Urothelium cell line (cell line): ENCODE measurements at regions not wholly inside any gene's neighbourhood (a gene's known extent, or its start where the extent isn't known, plus 50 kb on each side); places are given as distances from the start of the nearest gene placed in this dataset.

Experiments used
- DNase-seq: peaks from one replicate; pipeline ENCODE4 v3.0.0; 2011; ENCODE audit warnings: low spot score, mixed read lengths
- FAIRE-seq: peaks from 2 replicates; lab custom pipeline; 2011; peaks lifted over from hg19 to GRCh38; lab: Jason Lieb, UNC

DNA sequence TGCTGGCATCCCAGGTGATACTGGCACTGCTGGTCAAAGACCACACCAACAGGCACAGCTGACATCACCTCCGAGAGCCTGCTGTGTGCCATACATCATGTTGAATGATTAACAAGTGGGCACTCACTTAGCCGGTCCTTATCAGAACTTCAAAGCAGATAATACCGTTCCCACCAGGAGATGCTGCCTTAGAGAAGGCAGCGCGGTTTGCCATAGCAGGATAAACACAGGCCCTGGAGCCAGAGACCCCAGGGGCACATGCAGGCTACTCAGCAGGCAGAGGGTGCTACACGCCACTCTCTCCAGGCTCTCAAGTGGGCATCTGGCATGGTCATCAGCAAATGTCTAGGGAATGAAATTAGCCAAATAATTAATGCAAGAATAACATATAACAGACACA, 86.5 kb upstream of the CST7 start:
- DNase-seq (no peak), FAIRE-seq (no peak)

DNA sequence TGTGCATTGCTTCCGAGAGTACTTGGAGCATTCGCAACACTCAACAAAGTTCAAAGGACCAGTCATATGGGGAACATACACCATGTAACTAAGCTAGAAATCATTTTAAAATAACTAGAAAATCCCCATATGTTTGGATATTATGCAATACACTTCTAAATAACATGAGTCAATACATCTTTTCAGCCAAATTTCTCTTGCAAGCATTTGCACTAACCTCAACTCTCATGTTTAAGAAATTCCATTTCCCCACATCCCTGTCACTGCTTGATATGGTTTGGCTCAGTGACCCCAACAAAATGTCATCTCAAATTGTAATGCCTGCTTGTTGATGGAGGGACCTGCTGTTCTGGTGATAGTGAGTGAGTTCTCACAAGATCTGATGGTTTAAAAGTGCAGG, 85.7 kb upstream of the CST7 start:
- no peak for DNase-seq
- no peak for FAIRE-seq

DNA sequence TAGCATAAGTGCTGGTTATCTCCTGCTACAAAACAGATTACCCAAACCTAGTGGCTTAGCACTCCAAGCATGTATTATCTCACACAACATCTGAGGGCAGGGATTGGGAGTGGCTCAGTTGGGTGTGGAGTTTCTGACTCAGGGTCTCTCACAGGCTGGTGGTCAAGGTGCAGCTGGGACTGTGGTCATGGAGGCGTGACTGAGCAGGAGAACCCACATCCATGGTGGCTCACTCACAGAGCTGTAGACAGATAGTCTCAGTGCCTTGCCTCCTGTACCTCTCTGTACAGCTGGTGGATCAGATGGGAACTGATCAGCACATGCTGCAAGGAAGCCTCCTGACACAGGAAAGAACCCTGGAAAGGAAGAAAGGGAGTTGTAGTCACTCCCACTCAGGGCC, 83.1 kb upstream of the CST7 start:
- FAIRE-seq (no peak), DNase-seq (no peak)

DNA sequence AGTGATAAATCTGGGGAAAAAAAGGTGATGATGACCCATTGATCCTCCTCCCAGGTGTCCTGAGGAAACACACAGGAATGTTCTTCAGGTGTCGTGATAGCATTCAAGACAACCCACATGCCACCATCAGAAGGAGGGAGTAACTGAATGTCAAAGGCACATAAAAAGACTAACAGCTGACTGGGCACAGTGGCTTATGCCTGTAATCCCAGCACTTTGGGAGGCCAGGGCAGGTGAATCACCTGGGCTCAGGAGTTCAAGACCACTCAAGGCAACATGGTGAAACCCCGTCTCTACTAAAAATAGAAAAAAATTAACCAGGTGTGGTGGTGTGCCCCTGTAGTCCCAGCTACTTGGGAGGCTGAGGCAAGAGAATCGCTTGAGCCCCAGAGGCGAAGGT, 82.3 kb upstream of the CST7 start:
- FAIRE-seq = no peak
- no peak for DNase-seq

DNA sequence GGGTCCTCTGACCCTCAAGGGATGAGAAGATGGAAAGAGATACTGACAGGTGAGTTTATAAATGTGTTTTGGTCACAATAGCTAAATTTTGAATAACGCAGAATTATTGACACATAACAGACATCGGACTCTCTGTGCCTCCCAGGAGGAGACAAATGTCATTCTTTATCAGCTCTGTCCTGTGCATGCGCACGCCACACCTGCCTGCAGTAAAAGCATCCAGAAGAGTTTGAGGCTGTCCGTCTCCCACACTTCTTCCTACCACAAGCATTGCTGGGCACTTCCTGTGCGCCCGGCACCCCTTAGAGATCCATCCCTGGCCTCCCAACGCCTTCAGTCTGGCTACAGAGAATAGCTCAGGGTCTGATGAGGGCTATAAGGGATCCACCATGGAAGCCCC, 81.5 kb upstream of the CST7 start:
- FAIRE-seq (no peak), DNase-seq (no peak)

DNA sequence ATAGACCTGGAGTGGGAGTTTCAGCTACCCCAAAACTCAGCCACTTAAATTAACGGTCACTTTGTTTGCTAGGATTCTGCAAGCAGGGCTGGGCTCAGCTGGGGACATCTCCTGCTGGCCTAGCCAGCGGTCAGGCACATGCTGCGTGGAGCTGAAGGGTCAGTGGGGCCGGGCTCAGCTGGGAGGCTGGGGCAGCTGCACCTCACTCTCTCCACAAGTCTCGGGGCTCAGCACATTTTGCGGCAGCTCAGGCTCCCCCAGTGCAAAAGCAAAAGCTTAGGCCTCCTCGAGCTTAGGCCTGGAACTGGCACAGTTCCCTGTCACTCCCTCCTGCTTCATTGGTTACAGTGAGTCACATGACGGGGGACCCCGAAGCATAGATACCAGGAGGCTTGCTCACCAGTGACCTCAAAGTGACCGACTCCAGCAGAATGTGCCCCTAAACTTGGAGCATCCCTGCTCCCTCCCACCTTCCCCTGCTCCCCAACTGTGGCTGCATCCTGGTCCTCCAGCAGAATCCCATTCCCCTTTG, 80.6 kb upstream of the CST7 start:
- DNase-seq (no peak), FAIRE-seq (no peak)

DNA sequence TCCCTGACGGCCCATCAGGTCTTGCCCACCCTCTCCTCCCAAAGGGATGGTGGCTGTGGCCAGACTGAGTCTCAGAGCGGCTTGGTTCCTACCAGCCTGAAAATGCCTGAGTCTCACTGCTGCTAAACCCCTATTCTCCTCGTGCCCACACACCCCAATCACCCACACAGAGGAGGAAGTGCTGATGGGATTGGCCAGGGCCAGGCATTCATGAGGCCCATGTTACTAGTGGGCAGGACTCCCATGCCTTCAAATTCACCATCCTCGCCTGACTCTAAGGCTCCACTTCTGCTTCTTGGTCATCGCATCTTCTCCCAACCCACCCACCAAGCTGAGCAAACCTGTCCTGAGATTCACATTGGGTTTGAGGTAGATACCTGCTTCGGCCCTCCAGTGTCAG, 80.1 kb upstream of the CST7 start:
- no peak for DNase-seq
- no peak for FAIRE-seq

DNA sequence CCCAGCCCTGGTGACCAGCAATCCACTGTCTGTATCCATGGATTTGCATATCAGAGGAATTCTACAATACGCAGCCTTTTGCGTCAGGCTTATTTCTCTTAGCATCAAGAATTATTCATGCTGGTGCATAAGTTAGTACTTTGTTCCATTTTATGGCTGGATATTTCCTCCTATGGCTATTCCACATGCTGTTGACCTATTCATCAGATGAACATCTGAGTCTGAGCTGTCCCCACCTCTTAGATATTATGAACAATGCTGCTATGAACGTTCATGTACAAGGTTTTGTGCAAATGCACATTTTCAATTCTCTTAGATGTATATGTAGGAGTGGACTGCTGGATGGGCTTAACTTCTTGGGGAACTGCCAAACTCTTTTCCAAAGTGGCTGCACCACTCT, 79.0 kb upstream of the CST7 start:
- DNase-seq (no peak), FAIRE-seq (no peak)

DNA sequence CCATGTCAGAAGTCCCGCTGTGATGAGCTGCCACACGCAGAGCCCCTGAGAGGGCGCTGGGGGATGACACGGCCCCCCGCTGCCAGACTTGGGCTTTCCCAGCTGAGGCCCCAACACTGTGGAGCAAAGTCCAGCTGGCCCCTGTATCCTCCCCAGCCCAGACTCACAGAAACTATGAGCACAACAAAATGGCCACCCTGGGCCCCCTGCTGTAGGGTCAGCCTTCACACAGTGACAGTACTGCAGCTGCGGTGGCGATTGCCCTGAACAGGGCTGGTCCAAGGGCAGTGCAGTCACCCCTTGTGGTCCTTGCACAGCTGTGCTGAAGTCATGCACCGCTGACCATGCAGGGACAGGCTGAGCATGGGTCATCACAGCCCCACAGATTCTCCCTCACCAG, 78.2 kb upstream of the CST7 start:
- FAIRE-seq (no peak), DNase-seq (no peak)

DNA sequence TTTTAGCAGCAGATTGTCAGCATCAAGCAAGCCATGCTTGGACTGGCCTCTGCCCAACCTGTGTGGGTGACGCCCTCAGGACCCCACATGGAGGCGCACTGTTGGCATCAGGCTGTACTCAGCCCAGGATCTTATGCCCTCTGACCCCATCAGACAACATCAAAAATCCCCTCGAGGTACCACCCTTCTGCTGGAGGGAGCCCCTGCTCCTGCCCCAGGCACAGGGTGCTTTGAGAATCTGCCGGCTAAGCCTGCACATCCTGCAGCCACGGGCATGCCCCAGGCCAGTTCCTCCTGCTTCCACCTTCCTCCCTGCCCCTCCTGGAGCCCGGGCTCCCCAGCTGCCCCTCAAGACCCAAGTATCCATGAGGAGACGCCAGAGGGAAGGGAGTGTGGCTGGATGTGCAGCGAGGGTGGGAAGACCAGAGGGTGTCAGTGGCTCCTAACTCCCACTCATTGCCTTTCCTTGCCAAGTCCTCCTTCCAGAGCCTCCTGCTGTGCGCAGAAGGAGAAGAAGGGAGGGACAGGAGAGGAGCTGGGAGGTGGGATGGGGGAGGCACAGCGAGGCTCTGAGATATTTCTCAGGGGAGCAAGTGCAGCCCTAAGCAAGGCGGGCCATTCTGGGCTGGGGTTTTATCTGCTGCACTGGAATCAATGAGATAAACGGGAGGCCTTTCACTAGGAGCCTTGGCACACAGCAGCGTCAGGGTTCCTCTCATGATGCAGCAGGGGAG, 77.4 kb upstream of the CST7 start:
- DNase-seq = no peak
- FAIRE-seq = no peak

DNA sequence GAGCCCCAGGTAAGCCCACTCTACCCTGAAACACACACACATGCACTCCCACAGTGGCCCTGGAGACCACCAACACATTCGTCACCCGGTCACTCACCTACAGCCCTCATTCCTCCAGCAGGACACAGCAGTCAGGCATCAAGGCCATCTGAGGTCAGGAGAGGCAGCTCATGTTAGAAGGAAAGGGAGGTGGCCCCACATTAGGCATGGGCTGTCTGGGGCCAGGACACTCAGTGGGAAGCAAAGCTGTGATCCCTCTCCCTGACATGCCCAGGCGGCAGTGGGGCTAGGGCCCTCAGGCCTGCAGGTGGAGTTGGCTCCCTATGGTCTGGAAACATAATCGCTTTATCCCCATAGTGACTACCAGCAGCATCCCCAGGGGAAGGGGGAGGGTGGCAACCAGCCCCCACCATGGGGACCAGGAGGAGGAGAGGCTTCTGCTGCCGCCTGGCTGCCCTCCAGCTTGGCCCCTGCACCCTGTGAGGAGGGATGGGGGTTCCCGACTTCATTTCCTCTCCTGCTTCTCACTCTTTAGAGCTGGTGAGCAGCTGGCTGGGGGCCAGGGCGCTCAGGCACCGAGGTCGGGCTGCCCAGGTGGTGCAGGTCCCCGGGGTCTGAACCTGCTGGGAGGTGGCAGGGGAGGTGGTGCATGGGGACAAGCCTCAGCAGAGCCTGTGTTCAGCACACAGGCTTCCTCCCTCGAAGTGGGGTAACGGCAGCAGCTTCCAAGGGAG, 76.6 kb upstream of the CST7 start:
- DNase-seq (no peak), FAIRE-seq (no peak)

DNA sequence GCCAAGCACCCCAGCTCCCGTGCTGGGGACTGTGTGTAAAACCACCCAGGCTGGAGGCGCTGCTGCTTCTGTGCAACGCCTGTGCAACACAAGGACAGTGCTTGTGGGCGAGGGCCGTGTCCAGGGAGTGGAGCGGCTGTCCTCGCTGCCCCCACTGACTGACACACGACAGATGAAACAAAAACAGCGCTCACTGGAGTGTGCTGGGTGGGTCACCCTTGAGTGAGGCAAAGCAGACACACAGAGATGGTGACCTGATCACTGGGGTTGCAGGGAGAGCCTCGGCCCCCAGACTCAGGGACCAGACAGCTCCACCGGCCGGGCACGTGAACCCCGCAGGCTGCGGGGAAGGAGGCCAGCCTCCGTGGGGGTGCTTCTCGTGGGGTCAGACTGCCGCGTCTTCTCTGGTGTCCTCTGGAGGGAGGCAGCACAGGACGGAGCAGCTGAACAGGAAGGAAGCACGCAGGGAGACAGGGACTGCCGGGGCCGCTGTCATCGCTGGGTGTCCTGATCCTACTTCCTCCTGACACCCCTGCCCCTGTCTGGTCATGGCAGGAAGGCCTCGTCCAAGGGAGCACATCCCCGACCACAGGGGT, 75.9 kb upstream of the CST7 start:
- DNase-seq = no peak
- no peak for FAIRE-seq

DNA sequence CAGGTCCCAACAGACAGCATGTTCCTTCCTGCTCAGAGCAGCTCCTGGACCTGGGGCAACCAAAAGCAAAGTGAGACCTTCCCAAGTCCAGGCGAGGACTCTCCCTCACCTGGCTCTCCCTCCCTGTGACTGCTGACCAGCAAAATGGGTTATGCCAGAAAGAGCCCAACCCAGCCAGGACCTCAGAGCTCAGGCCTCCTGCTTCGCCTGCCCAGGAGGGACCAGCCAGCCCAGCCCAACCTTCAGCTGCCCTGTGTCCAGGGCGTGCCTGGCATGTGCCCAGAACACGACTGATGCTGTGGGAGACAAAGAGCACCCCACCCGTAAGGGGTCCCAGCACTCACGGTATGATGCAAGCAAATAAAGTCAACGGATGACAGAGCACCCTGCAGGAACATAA, 74.0 kb upstream of the CST7 start:
- FAIRE-seq (no peak), DNase-seq (no peak)

DNA sequence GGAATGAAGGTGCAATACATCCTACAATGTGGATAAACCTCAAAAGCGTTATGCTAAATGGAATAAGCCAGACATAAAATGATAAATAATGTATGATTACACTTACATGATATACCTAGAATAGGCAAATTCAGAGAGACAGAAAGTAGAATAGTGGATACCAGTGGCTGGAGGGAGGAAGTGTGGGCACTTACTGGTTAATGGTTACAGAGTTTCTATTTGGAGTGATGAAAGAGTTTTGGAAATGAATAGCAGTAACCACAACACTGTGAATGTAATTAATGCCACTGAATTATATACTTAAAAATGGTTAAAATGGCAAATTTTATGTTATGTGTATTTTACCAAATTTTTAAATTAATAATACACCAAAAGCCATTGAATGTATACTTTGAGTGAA, 71.4 kb upstream of the CST7 start:
- FAIRE-seq (no peak), DNase-seq (no peak)

DNA sequence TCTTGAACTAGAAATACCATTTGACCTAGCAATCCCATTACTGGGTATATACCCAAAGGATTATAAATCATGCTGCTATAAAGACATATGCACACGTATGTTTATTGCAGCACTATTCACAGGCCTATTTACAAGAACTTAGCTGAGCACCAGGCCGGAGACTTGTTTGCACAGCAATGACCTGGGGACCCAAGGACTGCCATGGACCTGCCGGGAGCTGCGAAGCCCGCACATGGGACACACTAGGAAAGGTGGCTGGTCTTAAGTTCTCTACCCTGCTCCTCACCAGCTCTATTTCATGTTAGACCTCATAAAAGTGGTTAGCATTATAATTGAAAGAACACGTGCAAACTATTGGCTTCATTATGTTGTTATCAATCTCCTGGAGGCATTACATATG, 70.4 kb upstream of the CST7 start:
- FAIRE-seq = no peak

DNA sequence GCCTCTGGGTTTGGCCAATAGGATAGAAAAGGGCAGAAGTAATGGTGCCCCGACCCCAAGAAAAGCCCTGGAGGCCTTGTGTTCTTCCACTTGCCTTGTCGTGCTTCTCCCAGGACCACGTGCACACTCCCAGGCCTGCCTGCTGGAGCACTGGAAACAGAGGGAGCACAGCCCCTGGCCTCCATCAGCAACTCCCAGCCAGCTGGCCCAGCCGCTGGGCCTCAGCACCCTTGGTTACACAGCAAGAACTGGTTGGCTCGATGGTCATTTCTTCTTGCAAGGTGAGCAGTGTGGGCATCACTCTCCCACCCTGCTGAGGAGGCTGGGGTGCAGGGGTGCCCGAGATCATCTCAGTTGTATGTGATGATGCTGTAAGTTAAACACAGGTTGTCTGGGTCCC, 69.2 kb upstream of the CST7 start:
- FAIRE-seq (no peak), DNase-seq (no peak)

More for the DNA sequence above, 70.4 kb upstream of the CST7 start:
- DNase-seq = no peak

DNA sequence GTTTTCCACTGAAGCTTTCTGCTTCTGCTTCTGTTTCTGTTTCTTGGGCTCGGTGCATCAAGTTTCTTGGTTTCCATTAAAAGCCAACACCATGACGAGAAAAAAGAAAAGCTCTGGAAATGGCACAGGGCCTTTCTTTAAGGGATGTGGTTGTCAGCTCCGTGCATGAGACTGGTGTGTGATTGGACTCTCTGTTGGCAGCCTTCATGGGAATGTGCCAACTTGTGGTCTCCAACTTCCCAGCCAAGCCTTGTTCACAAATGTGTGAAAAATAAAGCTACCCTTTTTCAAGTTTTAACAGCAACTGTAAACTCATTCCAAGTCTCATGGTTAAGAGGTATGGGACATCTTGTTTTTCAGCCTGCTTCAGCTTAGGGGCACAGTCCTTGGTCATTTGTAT, 68.7 kb upstream of the CST7 start:
- no peak for FAIRE-seq
- DNase-seq = no peak

DNA sequence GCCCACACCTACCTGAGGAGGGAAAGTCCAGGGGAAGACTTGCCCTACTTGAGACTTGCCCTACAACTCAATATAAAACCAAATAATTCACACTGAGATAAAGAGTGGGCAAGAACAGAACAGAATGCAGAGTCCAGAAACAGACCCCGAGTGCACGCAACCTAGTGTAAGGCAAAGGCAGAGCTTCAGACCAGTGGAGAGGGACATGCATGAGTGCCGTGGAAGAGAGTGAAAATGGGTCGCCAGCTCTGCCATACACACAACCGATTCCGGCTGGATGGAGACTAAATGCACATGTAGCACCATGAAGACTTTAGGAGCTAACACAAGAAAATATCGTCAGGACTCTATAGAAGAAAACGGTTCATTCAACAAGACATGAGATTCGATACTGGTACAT, 58.8 kb upstream of the CST7 start:
- FAIRE-seq (no peak), DNase-seq (no peak)

DNA sequence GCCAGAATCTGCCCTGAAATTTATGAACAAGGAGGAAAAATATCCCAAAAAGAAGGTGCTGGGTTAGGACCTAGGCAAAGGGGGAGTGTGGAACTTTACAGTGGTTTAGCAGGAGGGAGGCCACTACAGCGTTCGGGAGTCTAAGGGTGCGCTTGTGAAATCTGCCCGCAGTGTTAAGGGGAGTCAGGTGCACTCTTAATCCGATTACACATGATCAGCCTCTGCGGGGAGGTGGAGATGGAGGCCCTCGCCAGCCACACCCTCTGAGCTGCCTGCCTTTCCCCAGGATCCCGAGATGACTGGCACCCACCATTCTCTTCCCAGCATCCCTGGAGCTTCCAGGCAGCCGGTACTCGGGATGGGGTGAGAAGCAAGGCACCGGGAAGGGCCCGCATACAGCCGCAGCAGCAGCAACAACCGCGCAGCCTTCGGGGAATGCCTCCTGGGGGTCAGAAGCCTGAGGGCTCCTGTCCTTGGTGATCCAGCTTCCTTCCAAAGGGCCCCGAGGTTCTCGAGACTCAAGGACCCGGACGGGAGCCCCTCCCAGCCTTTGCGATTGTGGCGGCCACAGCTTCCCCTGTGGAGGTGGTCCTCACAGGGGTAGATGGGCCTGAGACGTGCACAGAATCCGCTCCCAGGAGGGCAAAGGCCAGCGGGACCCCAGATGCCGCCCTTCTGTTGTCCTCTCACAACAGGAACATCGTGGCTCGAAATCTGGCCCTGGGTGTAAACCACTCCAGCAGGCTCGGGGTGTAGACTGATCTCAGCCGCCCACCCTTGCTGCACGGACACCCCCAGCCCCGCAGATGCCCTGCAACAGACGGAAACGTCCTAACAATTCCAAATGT, 57.3 kb upstream of the CST7 start:
- no peak for DNase-seq
- no peak for FAIRE-seq

DNA sequence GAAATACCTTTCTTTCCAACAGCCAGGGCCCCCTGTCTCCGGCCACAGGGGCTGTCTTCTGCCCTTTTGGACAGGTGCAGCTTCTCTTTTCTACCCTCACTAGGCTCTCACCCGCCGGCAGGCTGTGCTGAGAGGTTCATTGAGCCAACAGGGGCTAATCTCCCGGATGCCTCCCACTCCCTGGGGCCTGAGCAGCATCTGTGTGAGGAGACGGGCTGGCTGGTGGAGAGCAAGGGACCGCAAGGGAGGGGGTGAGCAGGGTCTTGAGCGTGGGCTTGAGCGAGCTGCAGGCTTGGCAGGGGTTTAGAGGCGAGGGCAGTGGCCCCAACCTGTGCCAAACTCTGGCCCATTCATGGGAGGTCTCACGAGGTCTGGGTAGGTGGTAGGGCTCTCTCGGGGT, 56.5 kb upstream of the CST7 start:
- FAIRE-seq = no peak
- no peak for DNase-seq

DNA sequence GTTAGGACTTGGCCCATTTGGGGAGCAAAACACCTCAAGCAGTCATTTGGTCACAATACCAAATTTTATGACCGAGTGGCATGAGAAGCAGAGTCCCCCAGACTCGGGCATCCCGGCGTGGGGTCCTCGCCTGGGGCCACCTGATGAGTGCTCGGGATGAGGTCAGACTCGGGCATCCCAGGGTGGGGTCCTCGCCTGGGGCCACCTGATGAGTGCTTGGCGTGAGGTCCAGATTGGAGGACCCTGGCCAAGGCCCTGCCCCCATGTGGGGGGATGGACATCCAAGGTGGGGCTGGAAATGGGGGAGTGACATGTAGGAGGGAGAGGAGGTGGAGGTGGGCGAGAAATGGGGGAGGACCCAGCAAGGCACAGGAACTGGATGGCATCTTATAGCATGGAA, 56.1 kb upstream of the CST7 start:
- DNase-seq = no peak
- FAIRE-seq = no peak
